IMR-90 (cell line): ENCODE measurements at regions not wholly inside any gene's neighbourhood (a gene's known extent, or its start where the extent isn't known, plus 50 kb on each side); places are given as distances from the start of the nearest gene placed in this dataset.

Source experiments
- ATAC-seq: fragments of 200-7000 bp; cut with Tn5 transposase; 2 replicates; pipeline ENCODE4 v1.9.1; 2020; ENCODE audit warnings: low read depth, mild to moderate bottlenecking, moderate library complexity
- BruUV-seq: library from RNA; stranded (reverse); fragments of 400-500 nt; replicated peaks from 2 replicates; lab custom pipeline; 2021; lab: Mats Ljungman, UMichigan
- CTCF ChIA-PET: fragments of 300-600 bp; formaldehyde crosslinking; extraction: SDS; loops from one replicate; lab custom pipeline; 2021; ENCODE audit warnings: antibody characterized with exemption; lab: Yijun Ruan, JAX
- POLR2A ChIA-PET: fragments of 300-600 bp; sonication (Branson Sonifier 250); formaldehyde crosslinking; loops from one replicate; lab custom pipeline; 2022; ENCODE audit warnings: antibody characterized with exemption; ENCODE audit not compliant: unreplicated experiment; lab: Charles Lee
- DNase-seq: peaks from one replicate; pipeline ENCODE4 v3.0.0; 2013
- H2AFZ ChIP-seq: replicated peaks from 2 replicates; pipeline ENCODE3; 2013; ENCODE audit warnings: low read length, mild to moderate bottlenecking; ENCODE audit not compliant: poor library complexity
- H2AK5ac ChIP-seq: 2 replicates; pipeline ENCODE4 v1.6.1; 2013; ENCODE audit warnings: low read depth, low read length, inconsistent platforms
- H2AK9ac ChIP-seq: replicated peaks from 2 replicates; pipeline ENCODE3; 2013; ENCODE audit warnings: mild to moderate bottlenecking, low read depth, low read length, moderate library complexity; ENCODE audit not compliant: poor library complexity
- H2BK120ac ChIP-seq: 2 replicates; pipeline ENCODE4 v1.6.1; 2013; ENCODE audit warnings: low read depth, low read length, inconsistent platforms
- H2BK15ac ChIP-seq: 3 replicates; pipeline ENCODE4 v1.6.1; 2013; ENCODE audit warnings: low read depth, low read length, inconsistent platforms
- H2BK20ac ChIP-seq: 2 replicates; pipeline ENCODE4 v1.6.1; 2013; ENCODE audit warnings: low read depth, mild to moderate bottlenecking, inconsistent platforms, low read length, moderate library complexity
- H2BK5ac ChIP-seq: 2 replicates; pipeline ENCODE4 v1.6.1; 2013; ENCODE audit warnings: mild to moderate bottlenecking, low read depth, low read length, inconsistent platforms; ENCODE audit not compliant: poor library complexity, severe bottlenecking
- H3K14ac ChIP-seq: replicated peaks from 2 replicates; pipeline ENCODE4 v1.6.1; 2013; ENCODE audit warnings: low read depth, low read length, inconsistent platforms
- H3K18ac ChIP-seq: 2 replicates; pipeline ENCODE4 v1.6.1; 2013; ENCODE audit warnings: low read depth, low read length, control low read depth
- H3K23ac ChIP-seq: 2 replicates; pipeline ENCODE4 v1.6.1; 2013; ENCODE audit warnings: low read depth, low read length, inconsistent platforms
- H3K27ac ChIP-seq: 2 replicates; pipeline ENCODE4 v1.5.1; 2013; ENCODE audit warnings: mild to moderate bottlenecking, control low read depth, low read length; ENCODE audit not compliant: insufficient read depth
- H3K27me3 ChIP-seq: 2 replicates; pipeline ENCODE4 v1.6.1; 2013; ENCODE audit warnings: low read length; ENCODE audit not compliant: control insufficient read depth, insufficient read depth
- H3K36me3 ChIP-seq: 2 replicates; pipeline ENCODE4 v1.6.1; 2013; ENCODE audit warnings: low read length, mixed read lengths; ENCODE audit not compliant: control insufficient read depth, insufficient read depth
- H3K4ac ChIP-seq: 2 replicates; pipeline ENCODE4 v1.6.1; 2013; ENCODE audit warnings: low read depth, low read length, inconsistent platforms
- H3K4me1 ChIP-seq: 2 replicates; pipeline ENCODE4 v1.6.1; 2013; ENCODE audit warnings: low read length, mixed read lengths; ENCODE audit not compliant: control insufficient read depth, insufficient read depth
- H3K4me2 ChIP-seq: 2 replicates; pipeline ENCODE4 v1.6.1; 2013; ENCODE audit warnings: low read depth, mild to moderate bottlenecking, control low read depth, low read length, moderate library complexity
- H3K4me3 ChIP-seq: 2 replicates; pipeline ENCODE4 v1.5.1; 2013; ENCODE audit warnings: low read depth, mild to moderate bottlenecking, control low read depth, low read length, moderate library complexity; ENCODE audit not compliant: insufficient read depth
- H3K56ac ChIP-seq: 2 replicates; pipeline ENCODE4 v1.6.1; 2013; ENCODE audit warnings: low read length, inconsistent platforms; ENCODE audit not compliant: insufficient read depth; ENCODE audit errors: extremely low read depth
- H3K79me1 ChIP-seq, 2 experiments: 2 replicates each; pipeline ENCODE4 v1.6.1; 2013; ENCODE audit warnings: low read length in 2 of 2, inconsistent platforms in 1 of 2, low read depth in 1 of 2
- H3K9ac ChIP-seq: 2 replicates; pipeline ENCODE4 v1.6.1; 2013; ENCODE audit warnings: low read depth, low read length, control low read depth
- H3K9me1 ChIP-seq: 2 replicates; pipeline ENCODE4 v1.6.1; 2013; ENCODE audit warnings: low read length, inconsistent platforms; ENCODE audit not compliant: insufficient read depth
- H3K9me3 ChIP-seq: 2 replicates; pipeline ENCODE4 v1.6.1; 2013; ENCODE audit warnings: low read length; ENCODE audit not compliant: control insufficient read depth, insufficient read depth
- H4K20me1 ChIP-seq: 2 replicates; pipeline ENCODE4 v1.6.1; 2013; ENCODE audit warnings: low read length, inconsistent platforms; ENCODE audit not compliant: insufficient read depth
- H4K5ac ChIP-seq: 2 replicates; pipeline ENCODE4 v1.6.1; 2013; ENCODE audit warnings: mild to moderate bottlenecking, low read depth, low read length, control low read depth
- H4K8ac ChIP-seq, 2 experiments: 2 replicates each; pipeline ENCODE4 v1.6.1; 2013; ENCODE audit warnings: low read depth in 2 of 2, low read length in 2 of 2, control low read depth in 1 of 2, inconsistent platforms in 1 of 2
- H4K91ac ChIP-seq: 2 replicates; pipeline ENCODE4 v1.6.1; 2013; ENCODE audit warnings: low read depth, low read length, inconsistent platforms; ENCODE audit not compliant: insufficient read depth
- BHLHE40 ChIP-seq: fragments of 150-350 bp; IDR thresholded peaks from 2 replicates; pipeline ENCODE4 v1.6.1; 2016; ENCODE audit warnings: mild to moderate bottlenecking, low read depth, low read length
- ELK1 ChIP-seq: fragments of 150-350 bp; IDR thresholded peaks from 2 replicates; pipeline ENCODE4 v1.6.1; 2016; ENCODE audit warnings: low read depth, mild to moderate bottlenecking, low read length, moderate library complexity, borderline replicate concordance
- MAFK ChIP-seq: IDR thresholded peaks from 2 replicates; pipeline ENCODE4 v1.6.1; 2012; ENCODE audit warnings: low read depth, low read length, improper control_type of control experiment
- MXI1 ChIP-seq: IDR thresholded peaks from 2 replicates; pipeline ENCODE4 v1.6.1; 2012; ENCODE audit warnings: low read depth, mild to moderate bottlenecking, low read length, moderate library complexity, borderline replicate concordance
- NFE2L2 ChIP-seq: fragments of 150-350 bp; IDR thresholded peaks from 2 replicates; pipeline ENCODE4 v1.6.1; 2016; ENCODE audit warnings: low read depth, mild to moderate bottlenecking, low read length
- POLR2A ChIP-seq: IDR thresholded peaks from 2 replicates; pipeline ENCODE4 v1.6.1; 2012; ENCODE audit warnings: mild to moderate bottlenecking, low read depth, low read length
- RCOR1 ChIP-seq: IDR thresholded peaks from 2 replicates; pipeline ENCODE4 v1.6.1; 2012; ENCODE audit warnings: mild to moderate bottlenecking, low read length, improper control_type of control experiment; ENCODE audit not compliant: insufficient replicate concordance
- RFX5 ChIP-seq: IDR thresholded peaks from 2 replicates; pipeline ENCODE4 v1.8.0; 2012; ENCODE audit warnings: low read depth, mild to moderate bottlenecking, low read length, moderate library complexity
- SMC3 ChIP-seq: fragments of 150-350 bp; IDR thresholded peaks from 2 replicates; pipeline ENCODE4 v1.6.1; 2016; ENCODE audit warnings: low read depth, mild to moderate bottlenecking, antibody characterized with exemption, low read length, moderate library complexity
- WGBS, 2 experiments: methylation state at CpG; one replicate each; pipeline versions ENCODE4 v1.1.5 to v1.1.7; 2013; ENCODE audit warnings: missing lambda C conversion rate in 2 of 2; ENCODE audit not compliant: insufficient read length in 1 of 2; ENCODE audit errors: extremely low coverage in 2 of 2; 5-methylcytosine and 5-hydroxymethylcytosine counted together
- dilution Hi-C: fragments of 300-500 bp; cut with HindIII; formaldehyde crosslinking; loops from one replicate; pipeline ENCODE4 v1.14.3; 2018; ENCODE audit warnings: low sequenced_read_pairs; ENCODE audit not compliant: unreplicated experiment
- in situ Hi-C: fragments of 300-500 bp; cut with MboI; formaldehyde crosslinking; loops from 3 replicates; pipeline ENCODE4 v1.14.3; 2019; ENCODE audit warnings: low sequenced_read_pairs, inconsistent platforms, mixed read lengths
- intact Hi-C: fragments of 100-400 bp; cut with micrococcal nuclease; formaldehyde crosslinking; loops from 2 replicates; pipeline ENCODE4 v1.10.0; 2022

- POLR2A ChIA-PET: no interaction called here
- dilution Hi-C loops: no loop called here
Measured at GRCh38 chr20:22004946-22005345, 299.5 kb downstream of the PAX1 start.

More at GRCh38 chr20:22004946-22005345, 299.5 kb downstream of the PAX1 start:
- no peak overlapping the region for H2BK5ac ChIP-seq
- CTCF ChIA-PET: no interaction called here
- no peaks in the 10 kb centered on the region for H3K4me1 ChIP-seq
- H3K79me1 ChIP-seq: no peaks in the 10 kb centered on the region
- no peak overlapping the region for H3K4me3 ChIP-seq
- H2BK15ac ChIP-seq: no peak overlapping the region
- no peak overlapping the region for H2BK20ac ChIP-seq
- no peak overlapping the region for H4K5ac ChIP-seq
- no TSS peak for BruUV-seq
- H3K9me1 ChIP-seq: no peaks in the 10 kb centered on the region
- no peak overlapping the region for H3K4me2 ChIP-seq
- no peak overlapping the region for H2BK120ac ChIP-seq
- in situ Hi-C loops: no loop called here
- no peak overlapping the region for H3K4ac ChIP-seq
- H3K18ac ChIP-seq: no peak overlapping the region
- H3K14ac ChIP-seq: no peak overlapping the region
- no peak for TF ChIP-seq MXI1
- no peak for TF ChIP-seq ELK1
- no peak for TF ChIP-seq POLR2A
- no peak for TF ChIP-seq SMC3
- TF ChIP-seq BHLHE40: no peak
- no peak for TF ChIP-seq MAFK
- no peak for TF ChIP-seq NFE2L2
- no peak for TF ChIP-seq RCOR1
- no peak for TF ChIP-seq RFX5
- no peak overlapping the region for H3K27ac ChIP-seq
- H4K91ac ChIP-seq: no peak overlapping the region
- no peak overlapping the region for H2AK5ac ChIP-seq
- H3K36me3 ChIP-seq: no peaks in the 10 kb centered on the region
- H3K9ac ChIP-seq: no peak overlapping the region
- no CpG with 5 or more reads among the region's 2 CpGs for WGBS, 2 experiments
- peaks cover 18% of the 10 kb centered on the region for H3K9me3 ChIP-seq
- H3K56ac ChIP-seq: no peak overlapping the region
- H3K27me3 ChIP-seq: no peaks in the 10 kb centered on the region
- H4K8ac ChIP-seq: no peak overlapping the region
- ATAC-seq: no peak
- H2AK9ac ChIP-seq: no peak overlapping the region
- intact Hi-C loops: no loop called here
- H4K20me1 ChIP-seq: no peaks in the 10 kb centered on the region
- no peak overlapping the region for H2AFZ ChIP-seq
- DNase-seq: no peak
- no peak overlapping the region for H3K23ac ChIP-seq
